Pancreas (tissue), 10 donors: ENCODE measurements at regions not wholly inside any gene's neighbourhood (a gene's known extent, or its start where the extent isn't known, plus 50 kb on each side); places are given as distances from the start of the nearest gene placed in this dataset.

Experiments
- ATAC-seq, 4 donors: fragments of 200-7000 bp; cut with Tn5 transposase; one replicate each; pipeline versions ENCODE4 v1.8.0 to v1.9.1; 2020; ENCODE audit warnings: mild to moderate bottlenecking in 4 of 4, moderate library complexity in 4 of 4
- DNase-seq, 6 donors: peaks; one replicate each; pipeline ENCODE4 v3.0.0-alpha.2; 2020
- FAIRE-seq: peaks from 2 replicates; lab custom pipeline; 2012; peaks lifted over from hg19 to GRCh38; lab: Jason Lieb, UNC
- H3K27ac ChIP-seq, 4 donors: fragments of 200-600 bp; sonication (generic); 1 replicate in 3 of 4; 2 replicates in 1 of 4; pipeline versions ENCODE4 v1.5.0 to v1.8.0; 2020
- H3K27me3 ChIP-seq, 4 donors: fragments of 200-600 bp; one replicate each; pipeline ENCODE4 v1.8.0; 2021
- H3K36me3 ChIP-seq, 3 donors: fragments of 200-600 bp; sonication (generic) in 1 of 3; one replicate each; pipeline versions ENCODE4 v1.5.0 to v1.8.0; 2020 to 2021
- H3K4me1 ChIP-seq, 3 donors: fragments of 200-600 bp; one replicate each; pipeline ENCODE4 v1.8.0; 2021
- H3K4me3 ChIP-seq, 4 donors: fragments of 200-600 bp; sonication (generic) in 2 of 4; one replicate each; pipeline versions ENCODE4 v1.5.0 to v1.8.0; 2020 to 2021
- H3K9me3 ChIP-seq, 4 donors: fragments of 200-600 bp; one replicate each; pipeline ENCODE4 v1.8.0; 2021
- CTCF ChIP-seq, 4 donors: fragments of 200-600 bp; sonication (generic) in 3 of 4; IDR thresholded peaks; one replicate each; pipeline versions ENCODE4 v1.5.0 to v1.8.0; 2021; ENCODE audit warnings: antibody characterized with exemption in 4 of 4
- WGBS, 2 donors: extraction: QIAGEN DNeasy Blood & Tissue Kit; methylation state at CpG; one replicate each; pipeline ENCODE4 v1.1.7; 2013; 5-methylcytosine and 5-hydroxymethylcytosine counted together
- intact Hi-C, 3 donors: fragments of 100-400 bp; cut with DNase I; formaldehyde crosslinking; loops; one replicate each; pipeline versions ENCODE4 v1.11.1 to v1.14.2; 2022
- donor health status: healthy with polysubstance abuse.
- donor health status: DM: no; HTN: no; CAD: no; lungs with moderate emphysema.
- donor health status: DM: no; HTN: no; CAD: no.
- donor health status: control.
- donor health status: control.
- donor health status: Bipolar disorder and iron deficiency.
- donor health status: DM: yes; HTN: yes; CAD: no.
- donor health status: DM: no; HTN: no; CAD: no.
- donor health status: DM: no; HTN: no; CAD: no.
- donor health status: DM: yes; HTN: yes; CAD: no.

- no peaks in the 10 kb centered on the region for H3K4me1 ChIP-seq
- no peaks in the 10 kb centered on the region for H3K27me3 ChIP-seq
- DNase-seq (no peak), ATAC-seq (no peak), FAIRE-seq (no peak)
- H3K4me3 ChIP-seq: no peak overlapping the region
- no peak overlapping the region for H3K27ac ChIP-seq
- intact Hi-C loops: no loop called here
- no peaks in the 10 kb centered on the region for H3K36me3 ChIP-seq
- TF ChIP-seq CTCF (IDR thresholded peaks at IDR 0.05): no peak
- no peaks in the 10 kb centered on the region for H3K9me3 ChIP-seq
These were observed 315.1 kb downstream of the ARPP21 start for GRCh38 chr3:35954413-35954812.

- H3K4me1 ChIP-seq: peaks cover 0 to 5% (median 0%) of the 10 kb centered on the region in 3 donors
- H3K9me3 ChIP-seq: no peaks in the 10 kb centered on the region
- intact Hi-C loops: loop anchor here in 2 of 3 donors (5.0 kb wide), 1 partner anchor 736 kb away; no protein-coding TSS in a partner anchor
- TF ChIP-seq CTCF (IDR thresholded peaks at IDR 0.05): peak in 2 of 4 donors; percentile 27 to 42
- DNase-seq (no peak), FAIRE-seq (no peak), ATAC-seq (peak in 3 of 4 donors; percentile 62 to 75 (median 66))
- H3K27me3 ChIP-seq: no peaks in the 10 kb centered on the region
- 4 to 7% methylated on average over 2 of the region's 2 CpGs for WGBS, 2 donors
- no peak overlapping the region for H3K27ac ChIP-seq
- H3K4me3 ChIP-seq: no peak overlapping the region
- no peaks in the 10 kb centered on the region for H3K36me3 ChIP-seq
These were observed 326.6 kb downstream of the ARPP21 start for GRCh38 chr3:35965908-35966307.

GRCh38 chr3:35966629-35967464, 327.5 kb downstream of the ARPP21 start:
- no peak for TF ChIP-seq CTCF (IDR thresholded peaks at IDR 0.05)
- ATAC-seq (no peak), FAIRE-seq (no peak), DNase-seq (no peak)
- no peaks in the 10 kb centered on the region for H3K9me3 ChIP-seq
- intact Hi-C loops: loop anchor here in 2 of 3 donors (5.0 kb wide), 1 partner anchor 735 kb away; no protein-coding TSS in a partner anchor
- peaks cover 0 to 5% (median 0%) of the 10 kb centered on the region in 3 donors for H3K4me1 ChIP-seq
- H3K36me3 ChIP-seq: no peaks in the 10 kb centered on the region
- no peaks in the 10 kb centered on the region for H3K27me3 ChIP-seq
- H3K27ac ChIP-seq: no peak overlapping the region
- 57 to 66% methylated on average over 3 of the region's 3 CpGs for WGBS, 2 donors
- H3K4me3 ChIP-seq: no peak overlapping the region

GRCh38 chr3:35968043-35968622, 328.8 kb downstream of the ARPP21 start:
- Histone ChIP-seq H3K27me3 (peaks cover 0 to 6% (median 0%) of the 10 kb centered on the region in 4 donors), H3K4me1 (peaks cover 0 to 5% (median 0%) of the 10 kb centered on the region in 3 donors), H3K36me3 (no peaks in the 10 kb centered on the region), H3K4me3 (no peak overlapping the region), H3K9me3 (no peaks in the 10 kb centered on the region), H3K27ac (no peak overlapping the region)
- 32 to 40% methylated on average over 1 of the region's 1 CpG for WGBS, 2 donors
- ATAC-seq (no peak), FAIRE-seq (no peak), DNase-seq (no peak)
- intact Hi-C loops: loop anchor here in 2 of 3 donors (5.0 kb wide), 1 partner anchor 734 kb away; no protein-coding TSS in a partner anchor
- TF ChIP-seq CTCF (IDR thresholded peaks at IDR 0.05): no peak
